GM12872 (cell line): ENCODE measurements at regions not wholly inside any gene's neighbourhood (a gene's known extent, or its start where the extent isn't known, plus 50 kb on each side); places are given as distances from the start of the nearest gene placed in this dataset.

Experiments
- TF ChIP-seq, protein P1 (sequence below): IDR thresholded peaks from 3 replicates; pipeline ENCODE4 v1.5.1; 2011; ENCODE audit warnings: low read depth, mild to moderate bottlenecking, low read length, moderate library complexity; ENCODE audit not compliant: insufficient read depth

- TF ChIP-seq, protein P1, sequence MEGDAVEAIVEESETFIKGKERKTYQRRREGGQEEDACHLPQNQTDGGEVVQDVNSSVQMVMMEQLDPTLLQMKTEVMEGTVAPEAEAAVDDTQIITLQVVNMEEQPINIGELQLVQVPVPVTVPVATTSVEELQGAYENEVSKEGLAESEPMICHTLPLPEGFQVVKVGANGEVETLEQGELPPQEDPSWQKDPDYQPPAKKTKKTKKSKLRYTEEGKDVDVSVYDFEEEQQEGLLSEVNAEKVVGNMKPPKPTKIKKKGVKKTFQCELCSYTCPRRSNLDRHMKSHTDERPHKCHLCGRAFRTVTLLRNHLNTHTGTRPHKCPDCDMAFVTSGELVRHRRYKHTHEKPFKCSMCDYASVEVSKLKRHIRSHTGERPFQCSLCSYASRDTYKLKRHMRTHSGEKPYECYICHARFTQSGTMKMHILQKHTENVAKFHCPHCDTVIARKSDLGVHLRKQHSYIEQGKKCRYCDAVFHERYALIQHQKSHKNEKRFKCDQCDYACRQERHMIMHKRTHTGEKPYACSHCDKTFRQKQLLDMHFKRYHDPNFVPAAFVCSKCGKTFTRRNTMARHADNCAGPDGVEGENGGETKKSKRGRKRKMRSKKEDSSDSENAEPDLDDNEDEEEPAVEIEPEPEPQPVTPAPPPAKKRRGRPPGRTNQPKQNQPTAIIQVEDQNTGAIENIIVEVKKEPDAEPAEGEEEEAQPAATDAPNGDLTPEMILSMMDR = no peak
Measured at GRCh38 chr16:85248342-85248741, 136.1 kb upstream of the CIBAR2 start.

DNA sequence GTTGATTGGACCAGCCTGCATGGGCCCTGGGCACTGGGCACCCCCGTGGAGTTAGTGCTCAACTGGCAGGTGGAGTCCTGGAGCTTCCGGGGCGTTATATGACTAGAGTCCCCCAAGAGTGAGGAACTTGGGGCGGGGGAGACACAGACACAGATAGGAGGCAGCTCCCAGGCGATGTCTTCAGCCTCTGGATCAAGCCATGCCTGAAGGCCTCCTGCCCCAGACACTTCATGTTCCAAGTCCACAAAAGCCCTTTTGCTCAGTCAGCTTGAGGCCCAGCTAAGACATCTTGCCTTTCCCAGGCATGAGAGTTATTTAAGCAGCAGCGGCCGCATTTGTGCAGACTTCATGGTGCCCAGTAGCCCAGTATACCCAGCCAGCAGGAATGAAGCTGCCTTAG is 136.6 kb upstream of the CIBAR2 start:
- TF ChIP-seq, protein P1 = no peak

GRCh38 chr16:85249418-85250146 is 137.3 kb upstream of the CIBAR2 start:
- TF ChIP-seq, protein P1 = no peak

DNA sequence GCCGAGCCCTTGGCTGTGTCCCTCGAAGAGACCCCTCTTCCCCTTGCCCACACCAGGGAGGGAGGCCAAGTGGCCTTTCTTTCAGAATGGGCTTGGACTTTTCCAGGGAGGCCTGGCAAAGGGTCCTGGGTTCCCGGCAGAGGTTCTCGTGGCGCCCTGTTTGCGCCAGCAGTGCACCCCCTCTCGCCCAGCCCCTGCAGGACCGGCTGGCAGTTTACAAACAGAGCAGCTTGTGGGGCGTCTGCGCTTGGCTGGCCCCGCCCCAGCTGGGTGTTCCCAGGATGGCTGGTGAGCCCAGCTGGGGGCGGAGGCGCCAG is 137.8 kb upstream of the CIBAR2 start:
- TF ChIP-seq, protein P1 = no peak

GRCh38 chr16:85250609-85251223 is 138.4 kb upstream of the CIBAR2 start:
- TF ChIP-seq, protein P1 = no peak

GRCh38 chr16:85251225-85251760 is 139.0 kb upstream of the CIBAR2 start:
- TF ChIP-seq, protein P1 = no peak

DNA sequence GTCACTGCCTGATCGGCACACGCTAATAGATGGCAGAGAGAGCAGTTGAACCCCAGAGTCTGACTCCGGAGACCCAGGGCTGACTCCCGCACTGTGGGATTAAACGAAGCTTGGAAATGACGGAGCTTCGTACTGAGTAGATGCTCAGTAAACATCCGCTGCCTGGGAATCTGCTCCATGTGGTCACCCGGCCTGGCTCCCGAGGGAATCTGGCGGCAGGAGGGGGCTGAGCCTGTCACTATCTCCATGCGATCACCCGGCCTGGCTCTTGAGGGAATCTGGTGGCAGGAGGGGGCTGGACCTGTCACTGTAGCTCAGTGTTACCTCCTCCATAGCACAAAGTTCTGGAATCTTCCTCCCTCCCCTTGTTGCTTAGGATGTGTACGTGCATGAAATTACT is 139.7 kb upstream of the CIBAR2 start:
- TF ChIP-seq, protein P1 = no peak
